GM10266 (cell line): ENCODE measurements at regions not wholly inside any gene's neighbourhood (a gene's known extent, or its start where the extent isn't known, plus 50 kb on each side); places are given as distances from the start of the nearest gene placed in this dataset.

Experiments
- DNase-seq: peaks from one replicate; pipeline ENCODE4 v3.0.0; 2012; ENCODE audit errors: extremely low spot score
- TF ChIP-seq, protein P1 (sequence below): IDR thresholded peaks from 2 replicates; pipeline ENCODE4 v1.5.1; 2012; ENCODE audit warnings: mild to moderate bottlenecking, low read depth; ENCODE audit not compliant: control insufficient read depth, insufficient read depth; ENCODE audit errors: missing control alignments

DNA sequence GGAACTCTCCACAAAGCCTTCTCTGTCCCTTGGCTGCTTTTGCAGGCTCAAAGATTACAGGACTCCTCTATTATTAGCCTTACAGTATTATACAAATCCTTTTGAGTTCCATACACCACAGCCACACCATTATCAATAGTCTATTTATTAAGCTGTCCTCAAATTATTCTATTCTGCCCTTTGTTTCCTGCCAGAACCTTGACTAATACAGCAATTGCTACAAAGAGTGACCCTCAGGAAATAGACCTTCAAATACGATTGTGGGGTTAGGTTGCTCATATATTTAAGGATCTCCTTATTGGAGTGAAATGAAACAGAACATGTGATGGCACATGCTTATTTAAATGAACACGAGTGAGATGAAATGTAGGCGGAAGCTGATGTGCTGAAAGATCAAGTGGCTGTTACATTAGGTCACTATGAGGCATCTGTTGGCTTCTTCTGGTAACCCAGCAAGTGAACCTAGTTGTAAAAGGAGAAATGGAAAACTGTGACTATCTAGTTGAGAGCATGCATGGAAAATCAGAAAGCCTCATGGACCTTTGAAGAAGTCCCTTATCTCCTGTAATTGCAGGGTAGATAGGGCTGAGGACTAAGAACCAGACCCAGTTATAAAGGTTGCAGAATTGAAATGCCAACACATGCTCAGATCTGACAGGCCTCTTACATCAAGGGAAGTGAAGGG, 75.5 kb downstream of the AVPR1A start:
- TF ChIP-seq, protein P1, sequence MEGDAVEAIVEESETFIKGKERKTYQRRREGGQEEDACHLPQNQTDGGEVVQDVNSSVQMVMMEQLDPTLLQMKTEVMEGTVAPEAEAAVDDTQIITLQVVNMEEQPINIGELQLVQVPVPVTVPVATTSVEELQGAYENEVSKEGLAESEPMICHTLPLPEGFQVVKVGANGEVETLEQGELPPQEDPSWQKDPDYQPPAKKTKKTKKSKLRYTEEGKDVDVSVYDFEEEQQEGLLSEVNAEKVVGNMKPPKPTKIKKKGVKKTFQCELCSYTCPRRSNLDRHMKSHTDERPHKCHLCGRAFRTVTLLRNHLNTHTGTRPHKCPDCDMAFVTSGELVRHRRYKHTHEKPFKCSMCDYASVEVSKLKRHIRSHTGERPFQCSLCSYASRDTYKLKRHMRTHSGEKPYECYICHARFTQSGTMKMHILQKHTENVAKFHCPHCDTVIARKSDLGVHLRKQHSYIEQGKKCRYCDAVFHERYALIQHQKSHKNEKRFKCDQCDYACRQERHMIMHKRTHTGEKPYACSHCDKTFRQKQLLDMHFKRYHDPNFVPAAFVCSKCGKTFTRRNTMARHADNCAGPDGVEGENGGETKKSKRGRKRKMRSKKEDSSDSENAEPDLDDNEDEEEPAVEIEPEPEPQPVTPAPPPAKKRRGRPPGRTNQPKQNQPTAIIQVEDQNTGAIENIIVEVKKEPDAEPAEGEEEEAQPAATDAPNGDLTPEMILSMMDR = no peak
- DNase-seq = no peak

- TF ChIP-seq, protein P1 = no peak
- DNase-seq = no peak
These were observed 80.3 kb downstream of the AVPR1A start for GRCh38 chr12:63070709-63071108.

DNA sequence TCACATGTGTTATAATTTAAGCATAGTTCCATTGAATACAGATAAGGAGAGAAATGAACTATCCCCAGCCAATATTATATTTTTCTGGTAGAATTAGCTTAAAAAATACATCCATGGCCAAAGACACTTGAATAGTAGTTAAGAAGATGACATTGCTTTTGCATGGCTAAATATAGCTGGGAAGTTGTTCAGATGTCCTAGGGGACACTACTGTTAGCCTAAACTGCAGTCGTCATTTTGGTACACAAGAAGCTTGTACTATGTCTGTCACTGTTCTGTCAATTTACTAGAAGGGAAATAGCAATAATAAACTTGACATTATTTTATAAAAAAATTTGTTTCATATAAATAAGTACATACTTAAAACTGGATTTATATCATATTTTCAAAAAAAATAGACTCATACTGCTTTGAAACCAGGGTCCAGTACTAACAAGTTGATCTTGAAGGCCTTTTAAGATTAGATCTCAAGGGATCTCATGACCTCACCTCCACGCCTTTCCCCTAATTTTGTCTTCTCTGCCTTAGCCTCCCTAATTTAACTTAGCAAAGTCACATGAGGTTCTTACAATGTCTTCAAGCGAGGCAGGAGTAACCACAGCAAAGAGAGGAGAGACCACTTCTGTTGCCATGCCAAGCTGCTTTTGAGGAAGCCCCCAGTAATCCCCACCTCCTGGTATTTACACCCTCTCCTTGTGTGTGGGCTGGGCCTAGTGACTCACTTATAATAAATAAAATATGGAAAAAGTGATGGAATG, 81.0 kb downstream of the AVPR1A start:
- no peak for DNase-seq
- TF ChIP-seq, protein P1 = no peak

DNA sequence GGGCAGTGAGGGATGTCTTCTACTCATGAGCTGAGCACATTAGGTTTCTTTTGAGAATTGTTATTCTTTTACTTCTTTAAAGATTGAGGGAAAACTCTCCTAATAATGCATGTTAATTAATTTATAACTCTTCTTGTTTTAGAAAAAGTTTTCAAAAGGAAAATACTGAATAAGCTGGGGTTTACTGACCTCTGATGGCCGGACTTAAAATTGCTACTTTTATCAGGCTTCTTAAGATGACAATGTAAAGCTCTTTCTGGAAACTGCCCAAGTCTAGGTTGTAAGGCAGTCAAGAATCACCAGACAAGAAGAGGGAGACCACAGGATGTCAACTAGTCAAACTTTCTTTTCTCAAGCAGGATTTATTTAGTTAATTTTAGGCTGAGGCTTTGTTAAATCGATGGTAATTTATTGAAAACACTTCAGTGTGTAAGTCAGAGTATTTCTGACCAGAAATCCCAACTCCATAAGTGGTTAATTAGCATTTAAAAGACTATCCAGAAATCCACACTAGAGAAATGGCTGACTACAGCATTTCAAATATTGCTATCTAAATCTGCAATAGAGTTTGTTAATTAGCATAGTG, 82.1 kb downstream of the AVPR1A start:
- DNase-seq = no peak

GRCh38 chr12:63066782-63067181, 84.2 kb downstream of the AVPR1A start:
- TF ChIP-seq, protein P1 = no peak
- DNase-seq = no peak

More for the DNA sequence above, 82.1 kb downstream of the AVPR1A start:
- TF ChIP-seq, protein P1 = peak; percentile 19

DNA sequence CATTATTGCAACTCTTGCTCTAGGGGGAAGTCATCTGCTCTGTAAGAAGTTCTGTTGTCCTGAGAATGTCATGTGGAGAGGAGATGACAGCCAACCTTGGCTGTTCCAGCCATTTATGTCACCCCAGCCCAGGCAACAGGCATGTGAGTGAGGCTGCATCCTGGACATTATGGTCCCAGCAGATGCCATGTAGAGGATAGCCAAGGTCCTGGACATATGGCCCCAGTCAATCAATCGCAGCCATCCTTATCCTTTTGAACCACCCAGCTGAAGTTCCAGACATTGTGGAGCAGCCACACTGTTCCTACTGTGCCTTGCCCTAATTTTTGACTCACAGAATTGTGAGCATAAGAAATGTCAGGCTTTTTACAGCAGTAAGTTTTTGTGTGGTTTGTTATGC, 84.9 kb downstream of the AVPR1A start:
- TF ChIP-seq, protein P1 = no peak
- no peak for DNase-seq

- TF ChIP-seq, protein P1 = no peak
- DNase-seq = no peak
These were observed 86.9 kb downstream of the AVPR1A start for GRCh38 chr12:63064080-63064479.
